ENCODE measurements at regions not wholly inside any gene's neighbourhood (a gene's known extent, or its start where the extent isn't known, plus 50 kb on each side); places are given as distances from the start of the nearest gene placed in this dataset.

DNA sequence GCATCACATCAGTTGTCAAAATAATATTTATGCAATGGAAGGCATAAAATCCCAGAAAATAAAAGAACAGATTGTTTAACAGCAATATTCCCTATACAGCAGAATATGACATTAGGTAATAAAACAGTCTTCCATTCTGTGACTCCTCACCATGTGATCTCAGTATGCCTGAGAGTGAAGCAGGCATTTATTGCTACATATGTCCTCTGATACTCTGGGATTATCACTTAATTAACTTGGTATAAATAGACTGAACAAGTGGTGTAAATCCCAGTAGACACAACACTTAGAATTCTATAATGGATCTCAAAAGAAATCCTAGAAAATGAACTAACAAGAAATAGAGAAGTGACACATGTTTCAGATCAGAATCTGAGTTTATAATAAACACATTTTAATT is 841.3 kb downstream of the PDHA2 start:
- no peak overlapping the region for H3K4me3 ChIP-seq (ENCODE audit: low read length)
- no peak for DNase-seq (ENCODE audit: low read depth)
- TF ChIP-seq, protein P1, sequence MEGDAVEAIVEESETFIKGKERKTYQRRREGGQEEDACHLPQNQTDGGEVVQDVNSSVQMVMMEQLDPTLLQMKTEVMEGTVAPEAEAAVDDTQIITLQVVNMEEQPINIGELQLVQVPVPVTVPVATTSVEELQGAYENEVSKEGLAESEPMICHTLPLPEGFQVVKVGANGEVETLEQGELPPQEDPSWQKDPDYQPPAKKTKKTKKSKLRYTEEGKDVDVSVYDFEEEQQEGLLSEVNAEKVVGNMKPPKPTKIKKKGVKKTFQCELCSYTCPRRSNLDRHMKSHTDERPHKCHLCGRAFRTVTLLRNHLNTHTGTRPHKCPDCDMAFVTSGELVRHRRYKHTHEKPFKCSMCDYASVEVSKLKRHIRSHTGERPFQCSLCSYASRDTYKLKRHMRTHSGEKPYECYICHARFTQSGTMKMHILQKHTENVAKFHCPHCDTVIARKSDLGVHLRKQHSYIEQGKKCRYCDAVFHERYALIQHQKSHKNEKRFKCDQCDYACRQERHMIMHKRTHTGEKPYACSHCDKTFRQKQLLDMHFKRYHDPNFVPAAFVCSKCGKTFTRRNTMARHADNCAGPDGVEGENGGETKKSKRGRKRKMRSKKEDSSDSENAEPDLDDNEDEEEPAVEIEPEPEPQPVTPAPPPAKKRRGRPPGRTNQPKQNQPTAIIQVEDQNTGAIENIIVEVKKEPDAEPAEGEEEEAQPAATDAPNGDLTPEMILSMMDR (IDR thresholded peaks at IDR 0.05; ENCODE audit: insufficient read depth, low read depth, low read length, missing control alignments): no peak

DNA sequence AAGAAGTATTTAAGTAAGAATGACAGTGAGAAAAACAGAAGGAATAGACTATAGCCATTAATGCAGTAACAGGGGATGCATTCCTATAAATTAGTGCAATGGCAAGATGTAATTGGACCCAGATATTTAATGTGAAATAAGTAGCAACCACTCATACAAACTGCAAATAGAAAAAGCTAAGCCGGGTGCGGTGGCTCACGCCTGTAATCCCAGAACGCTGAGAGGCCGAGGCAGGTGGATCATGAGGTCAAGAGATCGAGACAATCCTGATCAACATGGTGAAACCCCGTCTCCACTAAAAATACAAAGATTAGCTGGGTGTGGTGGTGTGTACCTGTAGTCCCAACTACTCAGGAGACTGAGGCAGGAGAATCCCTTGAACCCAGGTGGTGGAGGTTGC is 845.8 kb downstream of the PDHA2 start:
- no peak overlapping the region for H3K4me3 ChIP-seq (ENCODE audit: low read length)
- no peak for DNase-seq (ENCODE audit: low read depth)
- TF ChIP-seq, protein P1 (IDR thresholded peaks at IDR 0.05; ENCODE audit: insufficient read depth, low read depth, low read length, missing control alignments): no peak

DNA sequence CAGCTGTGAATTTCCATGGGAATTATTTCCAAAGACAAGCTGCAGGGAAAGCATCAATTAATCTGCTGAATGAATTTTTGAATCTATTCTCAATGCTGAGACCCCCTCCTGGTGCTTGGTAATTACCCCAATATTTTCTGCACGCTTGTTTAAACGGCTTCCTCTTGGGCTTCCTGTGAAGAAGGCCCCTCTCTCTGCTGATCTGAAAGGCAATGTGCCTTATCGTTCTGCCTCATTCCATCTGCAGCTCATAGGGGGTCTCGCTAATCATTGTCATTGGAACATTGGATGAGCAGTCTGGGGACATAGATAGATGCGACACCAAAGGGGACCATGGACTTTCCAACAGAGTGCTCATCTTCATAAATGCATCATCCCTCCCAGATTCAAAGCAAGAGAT is 851.6 kb downstream of the PDHA2 start:
- no peak overlapping the region for H3K4me3 ChIP-seq (ENCODE audit: low read length)
- TF ChIP-seq, protein P1 (IDR thresholded peaks at IDR 0.05; ENCODE audit: insufficient read depth, low read depth, low read length, missing control alignments): no peak
- no peak for DNase-seq (ENCODE audit: low read depth)

DNA sequence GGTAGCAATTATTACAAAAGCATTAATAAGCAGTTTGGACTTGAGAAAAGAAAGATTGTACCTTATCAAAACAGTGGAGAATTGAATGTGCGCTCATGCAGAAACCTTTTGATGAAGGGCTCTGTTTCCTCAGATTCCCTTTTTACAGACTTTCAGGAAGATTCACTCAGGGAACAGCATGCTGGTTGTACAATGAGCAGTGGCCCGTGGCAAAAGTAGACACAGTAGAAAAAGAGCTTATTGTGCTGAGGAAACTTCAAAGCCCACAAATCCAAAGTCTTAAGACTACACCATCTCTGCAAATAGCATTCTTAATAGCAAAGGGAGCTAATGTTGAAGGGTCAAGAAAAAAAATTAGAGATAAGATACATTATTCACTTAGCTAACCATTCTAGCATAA is 858.9 kb downstream of the PDHA2 start:
- no peak overlapping the region for H3K4me3 ChIP-seq (ENCODE audit: low read length)
- TF ChIP-seq, protein P1 (IDR thresholded peaks at IDR 0.05; ENCODE audit: insufficient read depth, low read depth, low read length, missing control alignments): no peak
- no peak for DNase-seq (ENCODE audit: low read depth)

DNA sequence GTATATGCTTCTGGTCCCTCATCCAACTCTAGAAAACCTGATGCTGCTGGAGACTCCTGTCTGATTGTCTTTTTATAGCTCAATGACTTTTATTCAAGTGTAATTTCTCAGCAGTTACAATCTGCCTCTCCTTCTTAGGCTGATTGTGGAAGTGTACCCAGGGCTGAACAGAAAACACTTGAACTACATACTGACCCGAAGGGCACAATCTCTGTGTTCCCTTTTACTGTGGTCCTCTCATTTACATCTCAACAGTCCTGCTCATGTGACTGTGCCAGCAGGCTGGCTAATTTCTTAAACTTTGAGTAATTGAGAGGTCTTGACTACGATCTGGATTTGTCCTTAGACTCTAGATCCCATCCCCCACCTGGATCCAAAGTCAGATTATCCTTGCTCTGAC is 863.4 kb downstream of the PDHA2 start:
- H3K4me3 ChIP-seq (ENCODE audit: low read length): no peak overlapping the region
- DNase-seq (ENCODE audit: low read depth): no peak
- TF ChIP-seq, protein P1 (IDR thresholded peaks at IDR 0.05; ENCODE audit: insufficient read depth, low read depth, low read length, missing control alignments): no peak

DNA sequence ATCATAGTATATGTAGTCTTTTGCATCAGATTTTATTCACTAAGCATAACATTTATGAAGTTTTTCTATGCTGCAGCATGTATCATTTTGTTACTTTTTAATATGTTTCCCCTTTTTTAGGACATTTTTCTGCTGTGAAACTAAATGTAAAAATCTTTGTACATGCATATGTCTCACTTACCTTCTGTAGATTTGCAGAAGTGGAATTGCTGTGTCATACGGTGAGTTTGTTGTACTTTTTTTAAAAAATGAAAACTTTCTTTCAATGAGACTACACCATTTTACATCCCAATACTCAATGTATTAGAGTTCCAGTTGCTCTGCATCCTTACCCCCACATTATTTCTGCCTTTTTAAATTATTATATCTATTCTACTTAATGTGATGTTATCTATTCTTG is 868.9 kb downstream of the PDHA2 start:
- DNase-seq (ENCODE audit: low read depth): no peak
- TF ChIP-seq, protein P1 (IDR thresholded peaks at IDR 0.05; ENCODE audit: insufficient read depth, low read depth, low read length, missing control alignments): no peak
- H3K4me3 ChIP-seq (ENCODE audit: low read length): no peak overlapping the region

DNA sequence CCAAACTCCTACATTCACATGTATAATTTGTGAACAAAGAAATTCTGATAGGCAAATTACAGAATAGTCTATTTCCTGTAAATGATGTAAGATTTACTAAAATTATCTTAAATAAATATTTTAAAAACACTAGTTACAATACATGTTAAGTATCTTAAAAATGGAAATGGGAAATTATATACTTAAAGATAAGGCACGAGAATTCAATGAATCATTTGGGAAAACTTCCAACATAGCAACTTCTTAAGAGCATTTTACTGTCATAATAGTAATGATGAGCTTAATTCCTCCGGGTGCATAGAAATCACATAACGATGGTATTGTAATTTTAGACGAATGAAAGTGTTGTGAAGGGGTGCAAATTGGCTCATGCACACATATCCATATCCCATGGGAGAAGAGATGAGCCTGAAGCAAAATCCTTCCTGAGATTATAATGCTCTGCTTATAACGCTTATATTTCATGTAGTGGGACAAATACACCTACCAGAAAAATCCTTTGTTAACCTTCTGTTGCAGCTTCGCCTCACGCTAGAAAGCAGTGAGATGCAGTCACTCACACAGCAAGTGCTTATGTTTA is 873.5 kb downstream of the PDHA2 start:
- H3K4me3 ChIP-seq (ENCODE audit: low read length): no peak overlapping the region
- DNase-seq (ENCODE audit: low read depth): no peak
- TF ChIP-seq, protein P1 (IDR thresholded peaks at IDR 0.05; ENCODE audit: insufficient read depth, low read depth, low read length, missing control alignments): no peak

All from epithelial cell of esophagus (primary cell).